GM21737 (cell line): ENCODE measurements at regions not wholly inside any gene's neighbourhood (a gene's known extent, or its start where the extent isn't known, plus 50 kb on each side); places are given as distances from the start of the nearest gene placed in this dataset.

Experiments used
- ATAC-seq: cut with Tn5 transposase; IDR thresholded peaks from one replicate; pipeline ENCODE4 v1.9.1; 2021; ENCODE audit warnings: mild to moderate bottlenecking, moderate library complexity; ENCODE audit not compliant: unreplicated experiment

DNA sequence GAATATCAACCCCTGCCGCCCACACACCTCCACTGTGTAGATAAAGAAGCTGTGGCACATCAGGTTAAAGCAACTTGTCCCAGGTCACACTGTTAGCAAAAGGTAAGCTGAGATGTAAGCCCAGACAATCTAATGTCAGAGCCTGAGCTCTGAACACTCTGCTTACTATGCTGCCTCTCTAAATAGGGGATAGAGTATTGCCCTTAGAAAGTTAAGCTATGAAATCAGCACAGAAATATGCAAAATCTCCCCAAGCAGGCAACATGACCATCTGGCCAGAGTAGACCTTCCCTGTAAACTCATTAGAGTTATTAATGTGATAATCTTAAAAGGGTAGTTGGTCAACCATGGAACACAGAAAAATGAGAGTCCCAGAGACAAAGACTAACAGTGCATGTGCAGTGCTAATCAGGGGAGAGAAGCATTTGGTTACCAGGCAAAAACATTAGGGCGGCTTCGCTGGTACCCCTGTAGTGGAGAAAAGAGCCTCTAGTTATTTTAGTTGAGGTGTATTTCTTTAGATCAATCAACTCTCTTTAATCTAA, 171.0 kb downstream of the BTG1 start:
- ATAC-seq = no peak

DNA sequence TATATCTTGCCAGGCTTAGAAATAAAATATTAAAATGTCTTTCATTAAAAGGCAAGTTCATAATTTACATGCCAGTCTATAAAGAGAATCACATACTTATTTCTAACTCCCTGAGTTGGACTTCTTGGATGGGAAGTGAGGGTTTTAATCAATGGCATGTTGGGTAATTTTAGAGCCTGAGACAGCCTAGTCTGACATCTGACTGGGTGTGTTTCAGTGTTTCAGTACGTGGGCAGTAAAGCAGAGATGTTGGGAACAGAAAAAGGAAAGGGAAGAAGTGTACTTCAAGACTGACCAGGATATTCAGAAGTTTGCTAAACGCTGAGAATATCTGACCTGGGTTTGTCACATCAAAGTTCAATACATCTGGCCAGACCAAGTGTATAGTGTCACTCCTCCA, 171.8 kb downstream of the BTG1 start:
- no peak for ATAC-seq

DNA sequence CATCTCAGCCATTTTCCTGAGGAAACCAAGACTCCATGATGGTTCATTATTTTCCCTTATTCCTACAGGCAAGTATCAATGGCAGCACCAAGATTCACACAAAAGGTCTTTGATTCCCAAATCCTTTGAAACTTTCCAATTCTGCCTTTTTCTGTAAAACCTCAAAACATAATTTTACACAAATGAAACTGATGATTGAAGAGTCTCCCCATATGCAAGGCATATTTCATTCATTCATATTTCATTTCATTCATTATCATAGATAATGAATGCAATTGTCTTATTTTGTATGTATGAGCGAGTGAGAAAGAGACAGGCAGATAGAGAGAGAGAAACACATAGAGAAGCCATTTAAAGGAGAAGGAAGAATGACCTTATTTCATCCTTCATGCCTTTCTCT, 172.8 kb downstream of the BTG1 start:
- ATAC-seq = no peak

DNA sequence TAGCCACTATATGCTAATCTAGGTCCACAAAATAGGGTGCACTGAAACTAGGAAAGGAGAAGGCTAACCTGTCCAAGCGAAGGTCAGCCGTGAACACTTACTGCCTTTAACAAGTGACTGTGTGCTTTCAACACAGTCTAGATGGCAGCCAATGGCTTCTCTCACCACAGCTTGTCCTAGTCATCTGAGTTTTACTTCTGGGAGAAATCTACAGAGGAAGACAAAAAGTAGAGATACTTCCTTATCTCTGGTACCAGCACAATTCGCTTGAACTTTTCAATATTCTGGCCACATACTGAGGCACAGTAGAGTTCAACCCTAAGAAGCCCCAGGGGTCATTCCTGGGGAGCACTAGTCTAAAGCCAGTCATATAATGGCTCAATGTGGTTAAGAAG, 176.9 kb downstream of the BTG1 start:
- no peak for ATAC-seq

DNA sequence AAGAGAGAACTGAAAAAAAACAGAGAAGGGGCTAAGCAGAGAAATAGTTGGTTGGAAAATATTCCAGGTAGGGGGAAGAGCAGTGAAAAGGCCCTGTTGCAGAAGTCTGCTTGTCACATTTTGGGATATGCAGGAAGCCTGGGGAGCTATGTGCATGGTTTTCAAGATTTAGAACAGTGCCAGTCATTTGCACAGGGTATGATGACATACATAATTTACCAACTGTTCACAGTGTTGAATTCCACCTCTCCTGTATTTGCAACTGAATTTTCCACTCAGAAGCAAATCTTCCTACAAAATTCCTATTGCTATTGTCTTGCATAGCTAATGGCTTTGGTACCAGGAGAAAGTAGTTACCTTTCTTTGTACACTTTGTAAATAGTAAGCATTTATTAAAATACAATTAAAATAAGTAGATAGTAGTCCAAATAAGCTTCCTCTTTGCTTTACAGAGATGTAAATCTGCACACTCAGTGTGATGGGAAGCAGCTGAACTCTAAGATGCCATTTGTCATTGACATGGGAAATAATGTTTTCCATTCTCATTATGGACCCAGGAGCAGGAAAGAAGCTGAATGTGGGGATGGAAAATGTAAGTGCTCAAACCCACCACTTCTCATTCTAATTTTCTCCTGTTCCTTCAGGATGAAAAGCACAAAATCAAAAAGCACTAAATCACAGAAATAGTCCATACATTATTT, 177.4 kb downstream of the BTG1 start:
- no peak for ATAC-seq

DNA sequence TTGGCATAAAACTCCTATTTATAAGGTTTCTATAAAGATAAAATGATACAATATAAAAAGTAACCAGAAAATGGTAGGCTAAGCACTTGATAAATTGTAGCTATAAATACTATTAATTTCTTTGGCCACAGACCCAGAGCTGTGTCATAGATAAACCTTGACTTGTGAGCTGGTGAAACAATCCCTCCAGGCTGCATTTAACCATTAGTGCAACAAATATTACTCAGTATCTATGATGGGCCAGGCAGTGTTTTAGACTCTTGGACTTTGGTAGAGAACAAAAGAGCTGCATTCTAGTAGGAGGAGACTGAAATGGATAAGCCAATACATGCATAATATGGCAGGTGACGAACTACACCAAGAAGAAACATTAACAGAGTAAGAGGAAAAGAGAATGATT, 178.1 kb downstream of the BTG1 start:
- ATAC-seq = no peak

DNA sequence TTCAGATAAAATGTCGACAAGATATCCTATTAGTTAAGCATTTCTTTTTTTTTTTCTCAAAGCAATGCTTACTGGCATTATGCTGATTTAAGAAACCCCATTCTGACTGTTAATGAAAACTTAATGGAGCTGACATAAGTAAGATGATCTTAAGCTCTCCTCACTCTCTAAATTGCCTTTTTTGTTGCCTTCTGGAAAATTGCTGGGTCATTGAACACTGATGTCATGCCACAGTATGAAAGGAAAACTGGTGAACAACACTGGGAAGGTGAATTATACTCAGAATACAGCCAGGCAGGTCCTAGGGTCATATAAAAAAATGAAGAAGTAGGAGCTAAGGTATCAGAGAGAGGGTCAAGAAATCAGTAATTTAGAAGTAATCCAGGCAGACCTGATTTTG, 179.9 kb downstream of the BTG1 start:
- ATAC-seq = no peak

DNA sequence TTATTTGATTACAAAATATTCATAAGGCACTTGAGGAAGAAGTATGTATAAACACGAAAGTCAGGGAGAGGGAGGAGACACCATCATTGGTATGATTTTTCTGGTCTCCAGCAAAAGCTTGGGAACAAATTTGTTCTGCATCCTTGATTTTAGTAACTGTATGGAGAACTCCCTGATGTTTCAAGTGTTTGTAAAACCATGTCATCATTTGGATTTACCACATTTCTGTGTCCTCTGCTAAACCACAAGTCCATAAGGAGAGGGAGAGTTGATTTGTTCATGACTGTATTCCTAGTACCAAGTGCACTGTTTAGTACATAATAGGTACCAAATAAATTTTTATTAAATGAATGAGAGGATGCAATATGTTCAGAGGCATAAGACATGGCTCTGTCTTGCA, 181.1 kb downstream of the BTG1 start:
- no peak for ATAC-seq

DNA sequence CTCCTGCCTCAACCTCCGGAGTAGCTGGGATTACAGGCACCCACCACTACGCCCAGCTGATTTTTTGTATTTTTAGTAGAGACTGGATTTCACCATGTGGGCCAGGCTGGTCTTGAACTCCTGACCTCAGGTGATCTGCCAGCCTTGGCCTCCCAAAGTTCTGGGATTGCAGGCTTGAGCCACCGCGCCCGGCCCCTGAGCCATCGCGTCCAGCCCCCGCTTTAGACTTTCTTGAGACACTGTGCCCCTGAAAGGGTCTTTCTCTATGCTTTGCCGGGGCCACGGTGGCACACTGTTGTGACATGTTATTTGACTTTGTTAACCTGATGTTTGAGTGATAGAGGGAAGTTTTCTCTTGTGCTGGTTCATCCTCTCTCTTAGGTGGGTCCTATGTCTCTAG, 186.4 kb downstream of the BTG1 start:
- ATAC-seq = no peak

DNA sequence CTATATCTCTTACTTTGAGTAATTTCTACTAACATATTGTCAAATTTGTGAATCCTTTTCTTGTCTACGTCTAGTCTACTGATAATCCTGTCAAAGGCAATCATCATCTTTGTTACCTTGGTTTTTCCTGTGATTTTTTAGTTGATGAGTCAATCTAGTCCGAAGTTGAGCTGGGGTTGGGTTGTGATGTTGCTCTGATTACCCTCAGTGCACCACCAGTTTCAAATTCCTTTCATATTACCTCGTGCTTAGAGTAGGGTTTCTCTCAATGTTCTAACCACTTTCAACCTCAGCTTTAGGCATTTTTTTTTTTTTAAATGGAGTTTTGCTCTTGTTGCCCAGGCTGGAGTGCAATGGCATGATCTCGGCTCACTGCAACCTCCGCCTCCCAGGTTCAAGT, 186.8 kb downstream of the BTG1 start:
- ATAC-seq = no peak

DNA sequence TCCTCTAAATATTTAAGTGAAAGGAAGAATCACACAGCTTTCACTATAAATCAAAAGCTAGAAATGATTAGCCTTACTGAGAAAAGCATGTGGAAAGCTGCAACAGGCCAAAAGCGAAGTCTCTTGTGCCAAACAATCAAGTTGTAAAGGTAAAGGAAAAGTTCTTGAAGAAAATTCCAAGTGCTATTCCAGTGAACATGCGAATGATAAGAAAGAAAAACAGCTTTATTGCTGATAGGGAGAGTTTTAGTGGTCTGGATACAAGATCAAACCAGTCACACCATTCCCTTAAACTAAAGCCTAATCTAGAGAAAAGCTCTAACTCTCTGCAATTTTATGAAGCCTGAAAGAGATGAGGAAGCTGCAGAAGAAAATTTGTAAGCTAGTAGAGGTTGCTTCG, 190.9 kb downstream of the BTG1 start:
- no peak for ATAC-seq

DNA sequence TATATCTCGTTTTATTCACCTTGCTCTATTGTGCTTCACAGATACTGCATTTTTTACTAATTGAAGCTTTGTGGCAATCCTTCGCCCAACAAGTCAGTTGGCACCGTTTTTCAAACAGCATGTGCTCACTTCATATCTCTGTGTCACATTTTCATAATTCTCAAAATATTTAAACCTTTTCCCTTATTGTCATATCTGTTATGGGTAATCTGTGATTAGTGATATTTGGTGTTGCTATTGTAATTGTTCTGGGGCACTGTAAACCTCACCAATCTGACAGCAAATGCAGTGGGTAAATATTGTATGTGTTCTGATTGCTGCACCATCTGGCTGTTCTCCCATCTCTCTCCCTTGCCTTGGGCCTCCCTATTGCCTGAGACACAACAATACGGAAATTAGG, 191.3 kb downstream of the BTG1 start:
- ATAC-seq = no peak

DNA sequence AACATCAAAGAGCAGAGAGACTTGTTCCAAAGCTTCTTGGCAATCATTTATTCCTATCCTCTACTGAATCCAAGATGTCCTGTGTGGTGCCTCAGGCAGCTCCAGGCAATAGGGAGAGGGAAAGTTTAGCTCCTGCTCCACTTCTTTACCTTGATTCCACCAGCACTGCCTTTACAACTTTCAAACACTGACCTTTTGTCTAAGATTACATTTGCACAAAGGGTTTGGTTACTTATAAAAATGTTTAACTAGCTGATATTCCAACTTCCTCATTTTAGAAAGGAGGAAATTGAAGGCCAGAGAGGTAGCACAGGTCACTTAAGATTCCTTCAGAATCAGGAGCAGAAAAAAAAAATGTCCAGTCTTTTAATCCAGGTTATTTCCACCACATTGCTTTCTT, 192.7 kb downstream of the BTG1 start:
- no peak for ATAC-seq

DNA sequence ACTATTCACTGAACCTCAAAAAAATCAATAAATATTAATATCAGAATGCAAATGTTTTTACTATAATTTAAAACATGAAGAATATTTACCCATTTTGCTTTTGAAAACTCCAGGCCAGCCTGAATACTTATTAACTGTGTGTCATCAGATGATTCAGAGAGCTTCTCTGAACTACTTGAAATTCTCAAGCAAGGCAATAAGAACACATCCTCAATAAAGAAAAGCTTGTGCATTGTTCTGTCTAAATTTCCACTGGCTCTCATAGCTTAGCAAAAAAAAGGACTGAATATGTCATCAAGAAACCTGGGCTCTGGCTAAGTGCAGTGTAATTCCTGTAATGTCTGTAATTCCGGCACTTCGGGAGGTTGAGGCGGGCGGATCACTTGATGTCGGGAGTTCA, 194.1 kb downstream of the BTG1 start:
- ATAC-seq = no peak

DNA sequence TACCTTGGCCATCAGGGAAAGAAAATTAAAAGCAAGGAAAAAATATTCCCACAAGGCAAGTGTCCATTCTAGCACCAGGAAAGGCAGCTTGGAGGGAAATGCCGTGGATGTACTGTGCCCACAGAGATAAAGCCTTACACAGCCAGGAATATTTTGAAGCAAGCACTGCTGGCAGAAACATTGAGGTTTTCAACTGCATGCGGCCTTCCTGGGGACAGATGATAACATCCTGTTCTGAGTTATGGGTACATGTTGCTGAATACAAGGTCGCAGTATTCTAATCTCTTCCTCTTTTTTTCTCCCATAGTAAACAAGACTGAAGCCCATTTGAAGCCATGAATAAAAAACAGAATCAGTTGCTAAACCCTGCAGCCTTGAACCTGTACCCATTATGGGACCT, 197.1 kb downstream of the BTG1 start:
- ATAC-seq = no peak

DNA sequence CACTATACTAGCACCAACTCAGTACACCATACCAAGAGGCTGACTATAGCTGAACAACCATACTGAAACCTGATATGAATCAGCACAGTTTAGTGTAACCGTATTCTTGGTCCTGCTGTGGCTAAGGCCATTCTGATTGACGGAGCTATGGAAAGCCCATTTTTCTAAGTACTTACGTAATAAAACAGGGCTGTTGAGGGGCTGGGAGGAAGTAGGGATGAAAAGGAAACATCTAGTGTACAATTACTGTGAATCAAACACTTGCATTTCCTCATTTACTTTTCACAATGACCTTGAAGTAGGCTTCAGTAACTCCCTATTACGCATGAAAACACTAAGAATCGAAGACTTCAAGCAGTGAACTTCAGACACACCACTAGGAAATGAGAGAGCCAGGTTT, 198.2 kb downstream of the BTG1 start:
- no peak for ATAC-seq

DNA sequence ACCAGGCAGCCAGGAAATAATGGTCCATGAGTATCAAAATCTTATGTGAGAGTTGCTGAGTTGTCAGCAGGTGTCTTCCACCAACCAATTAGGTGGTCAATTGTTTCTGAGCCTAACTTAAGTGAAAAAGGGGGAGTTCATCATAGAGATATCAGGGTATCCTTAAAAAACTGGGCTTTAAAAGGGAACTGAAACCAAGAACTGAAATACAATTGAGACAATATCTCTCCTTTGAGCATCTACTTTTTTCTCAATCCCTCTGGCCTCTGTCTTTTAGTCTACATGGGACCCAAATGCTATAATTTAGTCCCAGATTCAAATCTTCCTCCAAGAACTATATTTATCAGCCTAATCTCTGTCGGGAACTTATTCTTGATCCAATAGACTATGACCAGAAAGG, 201.0 kb downstream of the BTG1 start:
- no peak for ATAC-seq

DNA sequence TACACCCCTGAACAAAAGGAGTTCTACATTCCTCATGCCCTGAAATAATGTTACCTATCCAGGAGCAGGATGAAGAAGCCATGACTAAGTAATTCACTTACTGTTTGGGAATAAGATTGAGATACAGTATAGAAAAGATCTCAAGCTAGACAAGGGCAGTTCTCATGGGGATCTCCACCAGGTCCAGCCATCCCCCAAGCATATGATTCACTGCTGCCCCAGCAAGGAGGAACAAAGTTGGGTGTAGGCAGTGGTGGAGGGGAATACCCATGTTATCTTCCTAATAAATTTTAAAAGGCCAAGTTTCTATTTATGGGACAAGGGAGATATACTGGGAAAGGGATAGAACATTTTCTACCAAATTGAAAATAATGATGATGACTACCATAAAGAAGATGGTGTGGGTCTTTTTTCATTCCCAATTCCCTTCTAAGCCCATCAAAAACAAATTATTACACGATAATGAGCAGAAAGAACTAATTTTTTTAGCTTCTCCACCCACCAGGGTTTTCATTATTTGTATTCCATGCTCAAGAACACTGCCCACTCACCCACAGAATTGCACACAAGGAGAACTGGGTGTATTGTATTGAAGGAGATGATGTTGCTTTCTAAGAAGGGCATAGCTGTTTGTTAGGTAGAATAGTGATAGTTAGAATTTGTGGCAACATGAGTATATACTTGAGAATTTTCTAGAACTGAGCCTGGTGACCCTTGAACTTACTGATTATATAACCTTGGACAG, 204.6 kb downstream of the BTG1 start:
- no peak for ATAC-seq

DNA sequence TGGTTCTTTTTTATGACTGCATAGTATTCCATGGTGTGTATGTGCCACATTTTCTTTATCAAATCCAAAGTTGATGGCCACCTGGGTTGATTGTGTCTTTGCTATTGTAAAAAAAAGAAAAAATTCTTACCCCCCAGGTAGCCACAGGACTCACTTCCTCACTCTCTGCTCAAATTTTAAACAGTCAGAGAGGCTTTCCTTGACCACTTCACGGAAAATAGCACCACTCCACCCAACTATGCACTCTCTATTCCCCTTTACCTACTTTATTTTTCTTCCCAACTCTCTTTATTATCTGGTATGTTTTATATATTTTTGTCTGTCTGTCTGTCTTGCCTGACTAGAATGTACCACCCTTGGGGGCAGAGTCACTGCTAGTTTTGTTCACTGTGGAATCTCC, 205.3 kb downstream of the BTG1 start:
- ATAC-seq = no peak

DNA sequence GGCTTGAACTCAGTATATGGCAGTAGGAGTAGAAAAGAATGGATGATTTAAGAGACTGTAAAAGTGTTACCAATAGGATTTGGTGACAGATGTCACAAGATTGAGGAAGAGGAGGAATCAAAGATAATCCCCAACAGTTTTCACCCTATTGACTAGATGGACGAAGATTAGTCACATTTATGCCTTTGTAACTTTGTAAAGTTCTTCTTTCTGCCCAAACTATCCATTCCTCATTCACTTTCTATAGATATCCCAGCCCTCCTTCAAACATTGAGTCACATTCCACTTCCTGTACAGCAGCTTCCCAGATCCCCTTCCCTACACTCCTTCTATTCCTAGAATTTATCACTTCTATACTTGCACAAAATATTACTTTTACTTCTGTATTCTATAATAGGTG, 207.9 kb downstream of the BTG1 start:
- no peak for ATAC-seq

DNA sequence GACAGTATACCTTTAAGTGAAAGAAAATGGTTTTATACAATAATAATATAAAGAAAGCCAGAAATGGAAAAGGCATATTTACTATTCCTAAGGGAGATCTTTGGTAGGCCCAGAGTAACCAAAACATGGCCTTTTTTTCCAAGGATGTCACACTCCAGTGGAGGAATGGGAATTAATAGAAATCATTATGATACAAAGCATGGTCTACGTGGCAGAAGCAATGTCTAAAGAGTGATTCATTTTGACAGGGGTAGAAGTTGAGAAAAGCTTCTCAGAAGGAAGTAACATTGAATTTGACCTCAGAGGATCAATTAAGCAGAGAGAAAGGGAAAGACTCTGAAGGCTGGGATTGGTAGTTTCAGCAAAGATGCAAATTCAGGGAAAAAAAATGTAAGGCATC, 208.6 kb downstream of the BTG1 start:
- ATAC-seq = no peak

DNA sequence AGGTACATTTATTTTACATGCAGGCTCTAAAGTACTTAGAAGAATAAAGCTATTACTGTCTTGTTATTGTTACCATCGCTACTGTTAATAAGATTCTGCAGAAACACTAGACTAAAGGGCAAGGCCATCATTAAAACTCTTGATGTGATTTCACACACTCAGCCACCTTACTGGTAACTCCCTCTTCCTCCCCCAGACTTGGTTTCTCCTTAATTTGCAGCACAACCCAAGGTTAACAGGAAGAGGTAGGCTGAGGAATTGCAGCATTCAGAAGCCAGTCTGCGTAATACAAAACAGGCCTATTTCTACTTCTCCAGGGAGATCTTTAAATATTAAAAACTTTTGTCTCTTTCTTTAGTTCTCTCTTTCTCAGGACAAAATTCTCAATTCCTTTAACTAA, 210.3 kb downstream of the BTG1 start:
- ATAC-seq = no peak

DNA sequence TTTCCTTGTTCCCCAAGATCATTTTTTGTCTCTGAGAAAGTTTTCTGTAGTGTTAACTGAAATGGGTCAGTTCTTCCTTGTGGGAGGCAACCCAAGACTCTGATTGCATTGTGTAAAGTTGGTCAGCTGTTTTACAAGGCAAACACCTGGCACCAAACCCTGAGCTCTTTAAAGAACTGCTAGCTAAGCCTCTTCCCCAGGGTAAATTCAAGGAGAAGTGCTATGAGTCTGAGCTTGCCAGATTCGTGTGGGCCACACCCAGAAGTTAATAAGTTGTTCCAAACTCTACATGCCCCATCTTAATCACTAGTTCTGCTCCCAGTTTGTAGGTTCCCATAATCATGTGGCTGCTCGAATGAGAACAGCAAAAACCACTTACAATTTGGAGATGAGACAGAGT, 214.5 kb downstream of the BTG1 start:
- ATAC-seq = no peak
